ENCODE measurements at regions not wholly inside any gene's neighbourhood (a gene's known extent, or its start where the extent isn't known, plus 50 kb on each side); places are given as distances from the start of the nearest gene placed in this dataset.

- H3K79me2 ChIP-seq (ENCODE audit: control insufficient read depth, insufficient read depth, low read length), result no peaks in the 10 kb centered on the region
- RAD21 ChIA-PET (ENCODE audit: unreplicated experiment), result no interaction called here
- TF ChIP-seq FOXK2 (IDR thresholded peaks at IDR 0.05), result no peak
- WGBS (ENCODE audit: insufficient coverage, insufficient replicate concordance, low lambda C conversion rate, missing lambda C conversion rate), result 37% methylated on average over 3 of the region's 3 CpGs
- no peaks in the 10 kb centered on the region for H3K36me3 ChIP-seq (ENCODE audit: control insufficient read depth in 2 of 2, insufficient read depth in 2 of 2, low read length in 1 of 2)
- no TSS peak for BruUV-seq (replicated peaks)
- POLR2A ChIA-PET, result no interaction called here
- H3K27me3 ChIP-seq (replicated peaks in 1 of 2; ENCODE audit: control insufficient read depth in 2 of 2, insufficient read depth in 2 of 2, low read length in 1 of 2), result no peaks in the 10 kb centered on the region
- H3K4me3 ChIP-seq, result no peak overlapping the region
- no peak for FAIRE-seq
- CTCF ChIA-PET, result no interaction called here
- DNase-seq (ENCODE audit: low read depth, low spot score), result no peak
- H3K27ac ChIP-seq (ENCODE audit: control insufficient read depth, insufficient read depth), result no peak overlapping the region
- H3K4me1 ChIP-seq (ENCODE audit: control insufficient read depth, insufficient read depth, low read length), result no peaks in the 10 kb centered on the region
- H3K4me2 ChIP-seq (ENCODE audit: control insufficient read depth, insufficient read depth), result no peak overlapping the region
- no peak overlapping the region for H3K9ac ChIP-seq (ENCODE audit: control insufficient read depth, insufficient read depth, low read length)
- in situ Hi-C loops (cut with MboI) (no loop called here), intact Hi-C loops (cut with micrococcal nuclease; ENCODE audit: unreplicated experiment) (no loop called here)
- no peak overlapping the region for H2AFZ ChIP-seq (ENCODE audit: control insufficient read depth, low read depth, low read length)
- H3K9me3 ChIP-seq (replicated peaks; ENCODE audit: control insufficient read depth, insufficient read depth, low read length), result no peaks in the 10 kb centered on the region
- ATAC-seq, result no peak
- SMC1A ChIA-PET (ENCODE audit: uncharacterized antibody, unreplicated experiment), result no interaction called here
- H4K20me1 ChIP-seq (ENCODE audit: control insufficient read depth, insufficient read depth), result no peaks in the 10 kb centered on the region
These were observed 1491.2 kb upstream of the CDH8 start for GRCh38 chr16:63527404-63527803.

DNA sequence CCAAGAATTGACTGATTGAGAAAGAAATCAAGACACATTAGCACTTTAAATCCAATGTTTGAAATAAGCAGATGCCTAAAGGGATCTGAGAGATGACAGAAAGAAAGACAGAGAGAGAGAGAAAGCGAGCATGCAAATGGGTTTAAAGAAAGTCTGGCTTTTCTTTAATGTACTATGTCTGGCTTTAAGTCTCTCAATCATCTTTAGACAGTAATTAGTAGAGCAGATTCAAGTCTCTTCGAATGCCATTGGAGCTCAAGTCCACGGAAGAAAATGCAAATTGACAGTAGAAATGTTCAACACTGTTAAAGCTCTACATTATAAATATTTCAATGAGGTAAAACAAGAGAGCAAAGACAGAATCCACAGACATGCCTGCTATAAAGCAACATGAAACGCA is 1480.2 kb upstream of the CDH8 start:
- Histone ChIP-seq H3K4me2 (ENCODE audit: control insufficient read depth, insufficient read depth) (no peak overlapping the region), H3K9me3 (replicated peaks; ENCODE audit: control insufficient read depth, insufficient read depth, low read length) (no peaks in the 10 kb centered on the region), H3K4me1 (ENCODE audit: control insufficient read depth, insufficient read depth, low read length) (no peaks in the 10 kb centered on the region), H3K9ac (ENCODE audit: control insufficient read depth, insufficient read depth, low read length) (no peak overlapping the region), H4K20me1 (ENCODE audit: control insufficient read depth, insufficient read depth) (no peaks in the 10 kb centered on the region), H3K79me2 (ENCODE audit: control insufficient read depth, insufficient read depth, low read length) (no peaks in the 10 kb centered on the region), H3K27me3 (replicated peaks in 1 of 2; ENCODE audit: control insufficient read depth in 2 of 2, insufficient read depth in 2 of 2, low read length in 1 of 2) (no peaks in the 10 kb centered on the region), H3K27ac (ENCODE audit: control insufficient read depth, insufficient read depth) (no peak overlapping the region), H2AFZ (ENCODE audit: control insufficient read depth, low read depth, low read length) (no peak overlapping the region), H3K36me3 (ENCODE audit: control insufficient read depth in 2 of 2, insufficient read depth in 2 of 2, low read length in 1 of 2) (no peaks in the 10 kb centered on the region), H3K4me3 (no peak overlapping the region)
- no peak for TF ChIP-seq TCF7 (IDR thresholded peaks at IDR 0.05; ENCODE audit: borderline replicate concordance)
- TF ChIP-seq, protein P1, sequence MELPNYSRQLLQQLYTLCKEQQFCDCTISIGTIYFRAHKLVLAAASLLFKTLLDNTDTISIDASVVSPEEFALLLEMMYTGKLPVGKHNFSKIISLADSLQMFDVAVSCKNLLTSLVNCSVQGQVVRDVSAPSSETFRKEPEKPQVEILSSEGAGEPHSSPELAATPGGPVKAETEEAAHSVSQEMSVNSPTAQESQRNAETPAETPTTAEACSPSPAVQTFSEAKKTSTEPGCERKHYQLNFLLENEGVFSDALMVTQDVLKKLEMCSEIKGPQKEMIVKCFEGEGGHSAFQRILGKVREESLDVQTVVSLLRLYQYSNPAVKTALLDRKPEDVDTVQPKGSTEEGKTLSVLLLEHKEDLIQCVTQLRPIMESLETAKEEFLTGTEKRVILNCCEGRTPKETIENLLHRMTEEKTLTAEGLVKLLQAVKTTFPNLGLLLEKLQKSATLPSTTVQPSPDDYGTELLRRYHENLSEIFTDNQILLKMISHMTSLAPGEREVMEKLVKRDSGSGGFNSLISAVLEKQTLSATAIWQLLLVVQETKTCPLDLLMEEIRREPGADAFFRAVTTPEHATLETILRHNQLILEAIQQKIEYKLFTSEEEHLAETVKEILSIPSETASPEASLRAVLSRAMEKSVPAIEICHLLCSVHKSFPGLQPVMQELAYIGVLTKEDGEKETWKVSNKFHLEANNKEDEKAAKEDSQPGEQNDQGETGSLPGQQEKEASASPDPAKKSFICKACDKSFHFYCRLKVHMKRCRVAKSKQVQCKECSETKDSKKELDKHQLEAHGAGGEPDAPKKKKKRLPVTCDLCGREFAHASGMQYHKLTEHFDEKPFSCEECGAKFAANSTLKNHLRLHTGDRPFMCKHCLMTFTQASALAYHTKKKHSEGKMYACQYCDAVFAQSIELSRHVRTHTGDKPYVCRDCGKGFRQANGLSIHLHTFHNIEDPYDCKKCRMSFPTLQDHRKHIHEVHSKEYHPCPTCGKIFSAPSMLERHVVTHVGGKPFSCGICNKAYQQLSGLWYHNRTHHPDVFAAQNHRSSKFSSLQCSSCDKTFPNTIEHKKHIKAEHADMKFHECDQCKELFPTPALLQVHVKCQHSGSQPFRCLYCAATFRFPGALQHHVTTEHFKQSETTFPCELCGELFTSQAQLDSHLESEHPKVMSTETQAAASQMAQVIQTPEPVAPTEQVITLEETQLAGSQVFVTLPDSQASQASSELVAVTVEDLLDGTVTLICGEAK (IDR thresholded peaks at IDR 0.05; ENCODE audit: borderline replicate concordance), result no peak
- TF ChIP-seq, protein P2, sequence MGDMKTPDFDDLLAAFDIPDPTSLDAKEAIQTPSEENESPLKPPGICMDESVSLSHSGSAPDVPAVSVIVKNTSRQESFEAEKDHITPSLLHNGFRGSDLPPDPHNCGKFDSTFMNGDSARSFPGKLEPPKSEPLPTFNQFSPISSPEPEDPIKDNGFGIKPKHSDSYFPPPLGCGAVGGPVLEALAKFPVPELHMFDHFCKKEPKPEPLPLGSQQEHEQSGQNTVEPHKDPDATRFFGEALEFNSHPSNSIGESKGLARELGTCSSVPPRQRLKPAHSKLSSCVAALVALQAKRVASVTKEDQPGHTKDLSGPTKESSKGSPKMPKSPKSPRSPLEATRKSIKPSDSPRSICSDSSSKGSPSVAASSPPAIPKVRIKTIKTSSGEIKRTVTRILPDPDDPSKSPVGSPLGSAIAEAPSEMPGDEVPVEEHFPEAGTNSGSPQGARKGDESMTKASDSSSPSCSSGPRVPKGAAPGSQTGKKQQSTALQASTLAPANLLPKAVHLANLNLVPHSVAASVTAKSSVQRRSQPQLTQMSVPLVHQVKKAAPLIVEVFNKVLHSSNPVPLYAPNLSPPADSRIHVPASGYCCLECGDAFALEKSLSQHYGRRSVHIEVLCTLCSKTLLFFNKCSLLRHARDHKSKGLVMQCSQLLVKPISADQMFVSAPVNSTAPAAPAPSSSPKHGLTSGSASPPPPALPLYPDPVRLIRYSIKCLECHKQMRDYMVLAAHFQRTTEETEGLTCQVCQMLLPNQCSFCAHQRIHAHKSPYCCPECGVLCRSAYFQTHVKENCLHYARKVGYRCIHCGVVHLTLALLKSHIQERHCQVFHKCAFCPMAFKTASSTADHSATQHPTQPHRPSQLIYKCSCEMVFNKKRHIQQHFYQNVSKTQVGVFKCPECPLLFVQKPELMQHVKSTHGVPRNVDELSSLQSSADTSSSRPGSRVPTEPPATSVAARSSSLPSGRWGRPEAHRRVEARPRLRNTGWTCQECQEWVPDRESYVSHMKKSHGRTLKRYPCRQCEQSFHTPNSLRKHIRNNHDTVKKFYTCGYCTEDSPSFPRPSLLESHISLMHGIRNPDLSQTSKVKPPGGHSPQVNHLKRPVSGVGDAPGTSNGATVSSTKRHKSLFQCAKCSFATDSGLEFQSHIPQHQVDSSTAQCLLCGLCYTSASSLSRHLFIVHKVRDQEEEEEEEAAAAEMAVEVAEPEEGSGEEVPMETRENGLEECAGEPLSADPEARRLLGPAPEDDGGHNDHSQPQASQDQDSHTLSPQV (IDR thresholded peaks at IDR 0.05), result no peak
- TF ChIP-seq RELA (IDR thresholded peaks at IDR 0.05; ENCODE audit: borderline replicate concordance, partially characterized antibody), result no peak
- no peak for TF ChIP-seq NFIC (IDR thresholded peaks at IDR 0.05; ENCODE audit: low read depth, low read length)
- TF ChIP-seq TAF1 (IDR thresholded peaks at IDR 0.05; ENCODE audit: borderline replicate concordance, low read depth, low read length), result no peak
- TF ChIP-seq ZSCAN29 (IDR thresholded peaks at IDR 0.05), result no peak
- no peak for TF ChIP-seq ZBED1 (IDR thresholded peaks at IDR 0.05; ENCODE audit: borderline replicate concordance)
- TF ChIP-seq IKZF1 (conservative IDR thresholded peaks at IDR 0.05), result no peak
- no peak for TF ChIP-seq CHD2 (IDR thresholded peaks at IDR 0.05; ENCODE audit: borderline replicate concordance, low read depth, low read length)
- DNase-seq (ENCODE audit: low read depth, low spot score), result no peak
- no TSS peak for BruUV-seq (replicated peaks)
- ChIA-PET POLR2A (no interaction called here), CTCF (interaction anchor here (0.9 kb wide), 1 partner anchor 29 kb away, joined by 3 read pairs; no protein-coding TSS in a partner anchor), SMC1A (ENCODE audit: uncharacterized antibody, unreplicated experiment) (no interaction called here), RAD21 (ENCODE audit: unreplicated experiment) (no interaction called here)
- intact Hi-C loops (cut with micrococcal nuclease; ENCODE audit: unreplicated experiment), result no loop called here
- no peak for ATAC-seq
- no peak for FAIRE-seq
- WGBS (ENCODE audit: insufficient coverage, insufficient replicate concordance, low lambda C conversion rate, missing lambda C conversion rate), result 36% methylated on average over 4 of the region's 4 CpGs
- in situ Hi-C loops (cut with MboI), result no loop called here
